ENCODE measurements at regions not wholly inside any gene's neighbourhood (a gene's known extent, or its start where the extent isn't known, plus 50 kb on each side); places are given as distances from the start of the nearest gene placed in this dataset.

DNA sequence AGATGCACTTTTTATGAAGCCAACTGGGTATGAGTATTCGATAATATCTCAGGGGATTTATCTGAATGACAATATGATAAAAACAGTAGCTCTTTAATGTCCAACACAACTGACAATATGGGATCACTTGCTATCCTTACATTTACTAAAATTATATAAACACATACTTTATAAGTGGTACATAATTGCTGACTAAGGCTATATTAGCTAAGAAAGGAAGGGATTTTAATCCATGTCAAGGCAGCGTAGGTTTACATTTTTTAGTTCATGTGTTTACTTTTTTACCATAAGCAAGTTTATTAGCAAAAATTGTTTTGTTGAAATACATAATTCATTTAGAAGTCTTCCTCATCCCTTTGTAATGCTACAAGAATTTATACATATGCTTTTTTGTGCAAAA lies 796.2 kb downstream of the TLE1 start:
- intact Hi-C loops (cut with DNase I) = no loop called here
- Histone ChIP-seq H3K36me3 (replicated peaks in 1 of 2) (no peaks in the 10 kb centered on the region), H3K4me3 (no peak overlapping the region), H3K27ac (no peak overlapping the region), H3K4me1 (replicated peaks in 1 of 2) (no peaks in the 10 kb centered on the region), H3K27me3 (no peaks in the 10 kb centered on the region), H3K9me3 (replicated peaks in 1 of 3) (no peaks in the 10 kb centered on the region)
- no peak for DNase-seq
- 68 to 96% (median 82%) methylated on average over 2 of the region's 2 CpGs for WGBS, 4 donors
- TF ChIP-seq POLR2A (IDR thresholded peaks at IDR 0.05) = no peak
- no peak for TF ChIP-seq CTCF (IDR thresholded peaks at IDR 0.05)

DNA sequence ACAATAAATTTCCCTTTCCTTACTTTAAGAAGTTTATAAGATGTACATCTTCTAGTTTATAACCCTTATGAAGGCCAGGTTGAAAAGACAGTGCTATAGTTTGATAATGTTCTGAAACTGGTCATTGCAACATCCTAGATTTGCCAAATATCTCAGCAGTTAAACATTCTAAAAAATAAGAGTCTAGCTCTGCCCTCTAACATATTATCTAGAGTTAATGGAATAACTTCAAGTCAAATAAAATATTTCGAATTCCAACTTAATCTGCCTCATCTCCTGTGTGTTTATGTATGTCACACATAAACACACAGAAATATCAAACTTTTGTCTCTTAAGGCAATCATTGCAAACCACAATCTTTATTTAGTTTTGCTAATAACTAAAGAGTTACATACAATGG lies 796.6 kb downstream of the TLE1 start:
- H3K27me3 ChIP-seq = no peaks in the 10 kb centered on the region
- no peak overlapping the region for H3K4me3 ChIP-seq
- no peaks in the 10 kb centered on the region for H3K4me1 ChIP-seq (replicated peaks in 1 of 2)
- 55 to 73% (median 71%) methylated on average over 1 of the region's 1 CpG for WGBS, 4 donors
- H3K27ac ChIP-seq = no peak overlapping the region
- intact Hi-C loops (cut with DNase I) = no loop called here
- no peaks in the 10 kb centered on the region for H3K9me3 ChIP-seq (replicated peaks in 1 of 3)
- no peaks in the 10 kb centered on the region for H3K36me3 ChIP-seq (replicated peaks in 1 of 2)
- no peak for TF ChIP-seq POLR2A (IDR thresholded peaks at IDR 0.05)
- TF ChIP-seq CTCF (IDR thresholded peaks at IDR 0.05) = no peak
- DNase-seq = no peak

DNA sequence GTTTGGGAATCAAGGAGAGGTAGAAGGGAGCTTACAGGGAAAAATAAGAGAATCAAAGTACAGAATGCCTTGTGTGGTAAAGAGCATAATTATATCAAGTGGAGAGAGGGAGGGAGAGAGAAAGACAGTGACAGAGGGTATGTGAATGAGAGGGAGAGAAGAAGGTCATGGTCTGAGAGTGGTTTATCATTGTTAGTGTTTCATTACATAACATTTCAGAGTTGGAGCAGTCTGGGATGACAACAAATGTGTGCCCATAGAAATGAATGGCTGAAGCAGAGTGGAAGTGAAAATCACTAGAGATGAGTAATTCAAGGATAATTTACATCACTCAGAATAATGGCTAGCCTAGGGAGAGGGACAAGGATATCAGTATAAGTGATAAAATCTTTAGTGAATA lies 799.2 kb downstream of the TLE1 start:
- no peak for TF ChIP-seq POLR2A (IDR thresholded peaks at IDR 0.05)
- TF ChIP-seq CTCF (IDR thresholded peaks at IDR 0.05) = no peak
- no peaks in the 10 kb centered on the region for H3K4me1 ChIP-seq (replicated peaks in 1 of 2)
- no peak for DNase-seq
- intact Hi-C loops (cut with DNase I) = no loop called here
- H3K27ac ChIP-seq = no peak overlapping the region
- H3K9me3 ChIP-seq (replicated peaks in 1 of 3) = no peaks in the 10 kb centered on the region
- no peaks in the 10 kb centered on the region for H3K36me3 ChIP-seq (replicated peaks in 1 of 2)
- H3K27me3 ChIP-seq = no peaks in the 10 kb centered on the region
- H3K4me3 ChIP-seq = no peak overlapping the region

DNA sequence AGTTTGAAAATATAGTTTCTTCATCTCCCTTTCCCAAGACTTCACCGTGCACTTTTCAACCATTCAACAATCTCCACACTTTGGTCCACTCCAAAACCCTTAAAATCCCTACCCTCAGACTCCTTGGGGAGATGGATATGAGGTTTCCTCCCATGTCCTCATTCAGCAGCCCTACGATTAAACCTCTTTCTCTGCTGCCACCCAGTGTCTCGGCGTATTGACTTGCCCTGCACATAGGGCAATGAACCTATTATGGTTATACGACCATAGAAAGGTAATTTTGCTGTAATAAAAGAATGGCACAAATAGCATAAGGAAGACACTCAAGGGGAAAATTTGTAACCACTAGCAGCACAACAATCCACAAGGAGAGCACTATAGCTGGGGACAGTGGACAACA lies 803.5 kb downstream of the TLE1 start:
- Histone ChIP-seq H3K4me1 (replicated peaks in 1 of 2) (no peaks in the 10 kb centered on the region), H3K36me3 (replicated peaks in 1 of 2) (no peaks in the 10 kb centered on the region), H3K27me3 (no peaks in the 10 kb centered on the region), H3K9me3 (replicated peaks in 1 of 3) (no peaks in the 10 kb centered on the region), H3K4me3 (no peak overlapping the region), H3K27ac (no peak overlapping the region)
- WGBS, 4 donors = 80 to 86% (median 82%) methylated on average over 5 of the region's 5 CpGs
- no peak for DNase-seq
- TF ChIP-seq CTCF (IDR thresholded peaks at IDR 0.05) (no peak), POLR2A (IDR thresholded peaks at IDR 0.05) (no peak)
- intact Hi-C loops (cut with DNase I) = no loop called here

Measured in adrenal gland (tissue), 9 donors.